ENCODE measurements at regions not wholly inside any gene's neighbourhood (a gene's known extent, or its start where the extent isn't known, plus 50 kb on each side); places are given as distances from the start of the nearest gene placed in this dataset.

- no peak for TF ChIP-seq CTCF (IDR thresholded peaks at IDR 0.05; ENCODE audit: insufficient read depth, low read length, missing control alignments)
- no peak overlapping the region for H3K4me3 ChIP-seq (ENCODE audit: low read depth, low read length)
- POLR2A ChIA-PET: no interaction called here
- no peak for DNase-seq (ENCODE audit: low read depth, low spot score)
- CTCF ChIA-PET: no interaction called here
Measured at GRCh38 chr15:62797171-62797570, 245.4 kb upstream of the TPM1 start.

GRCh38 chr15:62798536-62798935 lies 244.0 kb upstream of the TPM1 start:
- CTCF ChIA-PET: no interaction called here
- H3K4me3 ChIP-seq (ENCODE audit: low read depth, low read length): no peak overlapping the region
- no peak for TF ChIP-seq CTCF (IDR thresholded peaks at IDR 0.05; ENCODE audit: insufficient read depth, low read length, missing control alignments)
- DNase-seq (ENCODE audit: low read depth, low spot score): no peak
- POLR2A ChIA-PET: no interaction called here

- no peak for TF ChIP-seq CTCF (IDR thresholded peaks at IDR 0.05; ENCODE audit: insufficient read depth, low read length, missing control alignments)
- ChIA-PET CTCF (interaction anchor here (1.2 kb wide), 1 partner anchor 295 kb away, joined by 3 read pairs; no protein-coding TSS in a partner anchor), POLR2A (no interaction called here)
- H3K4me3 ChIP-seq (ENCODE audit: low read depth, low read length): no peak overlapping the region
- DNase-seq (ENCODE audit: low read depth, low spot score): no peak
Measured at GRCh38 chr15:62799037-62799436, 243.5 kb upstream of the TPM1 start.

- H3K4me3 ChIP-seq (ENCODE audit: low read depth, low read length): no peak overlapping the region
- ChIA-PET POLR2A (interaction anchor here (0.7 kb wide), 1 partner anchor 29 kb away, joined by 3 read pairs; no protein-coding TSS in a partner anchor), CTCF (interaction anchor here (1.2 kb wide), 1 partner anchor 294 kb away, joined by 3 read pairs; no protein-coding TSS in a partner anchor)
- TF ChIP-seq CTCF (IDR thresholded peaks at IDR 0.05; ENCODE audit: insufficient read depth, low read length, missing control alignments): no peak
- no peak for DNase-seq (ENCODE audit: low read depth, low spot score)
Measured at GRCh38 chr15:62799919-62800318, 242.6 kb upstream of the TPM1 start.

- ChIA-PET CTCF (interaction anchor here (1.4 to 2.0 kb wide), 3 partner anchors 9 to 21 kb away, joined by 3 to 11 read pairs (median 4); no protein-coding TSS in a partner anchor), POLR2A (no interaction called here)
- no peak for DNase-seq (ENCODE audit: low read depth, low spot score)
- H3K4me3 ChIP-seq (ENCODE audit: low read depth, low read length): no peak overlapping the region
- TF ChIP-seq CTCF (IDR thresholded peaks at IDR 0.05; ENCODE audit: insufficient read depth, low read length, missing control alignments): no peak
Measured at GRCh38 chr15:62802612-62803011, 239.9 kb upstream of the TPM1 start.

- DNase-seq (ENCODE audit: low read depth, low spot score): no peak
- POLR2A ChIA-PET: interaction anchor here (0.6 kb wide), 1 partner anchor 40 kb away, joined by 4 read pairs; no protein-coding TSS in a partner anchor
- TF ChIP-seq CTCF (IDR thresholded peaks at IDR 0.05; ENCODE audit: insufficient read depth, low read length, missing control alignments): no peak
- CTCF ChIA-PET: interaction anchor here (1.1 to 2.0 kb wide), 3 partner anchors 10 to 22 kb away, joined by 3 to 11 read pairs (median 3); no protein-coding TSS in a partner anchor
- no peak overlapping the region for H3K4me3 ChIP-seq (ENCODE audit: low read depth, low read length)
Measured at GRCh38 chr15:62803856-62804400, 238.6 kb upstream of the TPM1 start.
